ENCODE measurements at regions not wholly inside any gene's neighbourhood (a gene's known extent, or its start where the extent isn't known, plus 50 kb on each side); places are given as distances from the start of the nearest gene placed in this dataset.

DNA sequence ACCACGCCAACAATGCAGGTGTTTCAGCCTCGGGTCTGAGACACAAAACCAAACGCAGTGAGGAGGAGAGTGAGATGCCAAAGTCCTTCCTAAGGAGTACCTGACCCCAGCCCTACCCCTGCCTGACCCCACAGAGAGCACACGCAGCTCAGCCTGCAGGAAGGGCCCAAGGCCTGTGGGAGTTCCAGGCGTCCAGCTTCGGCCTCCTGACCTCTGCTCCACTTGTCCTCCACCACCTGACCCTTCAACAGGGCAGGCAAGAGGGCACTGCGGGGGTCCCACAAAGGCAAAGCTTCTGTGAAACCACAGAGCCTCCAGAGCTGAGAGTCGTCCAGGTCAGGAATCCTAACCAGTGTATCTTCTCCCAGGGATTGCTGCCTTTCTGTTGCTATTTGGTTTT, 122.0 kb upstream of the PPP2R2D start:
- H3K4me3 ChIP-seq (ENCODE audit: low read depth, low read length): no peak overlapping the region
- no peaks in the 10 kb centered on the region for H3K36me3 ChIP-seq (ENCODE audit: control insufficient read depth, insufficient read depth, low read length)
- FAIRE-seq (no peak), DNase-seq (ENCODE audit: low read depth) (no peak)
- TF ChIP-seq, protein P1, sequence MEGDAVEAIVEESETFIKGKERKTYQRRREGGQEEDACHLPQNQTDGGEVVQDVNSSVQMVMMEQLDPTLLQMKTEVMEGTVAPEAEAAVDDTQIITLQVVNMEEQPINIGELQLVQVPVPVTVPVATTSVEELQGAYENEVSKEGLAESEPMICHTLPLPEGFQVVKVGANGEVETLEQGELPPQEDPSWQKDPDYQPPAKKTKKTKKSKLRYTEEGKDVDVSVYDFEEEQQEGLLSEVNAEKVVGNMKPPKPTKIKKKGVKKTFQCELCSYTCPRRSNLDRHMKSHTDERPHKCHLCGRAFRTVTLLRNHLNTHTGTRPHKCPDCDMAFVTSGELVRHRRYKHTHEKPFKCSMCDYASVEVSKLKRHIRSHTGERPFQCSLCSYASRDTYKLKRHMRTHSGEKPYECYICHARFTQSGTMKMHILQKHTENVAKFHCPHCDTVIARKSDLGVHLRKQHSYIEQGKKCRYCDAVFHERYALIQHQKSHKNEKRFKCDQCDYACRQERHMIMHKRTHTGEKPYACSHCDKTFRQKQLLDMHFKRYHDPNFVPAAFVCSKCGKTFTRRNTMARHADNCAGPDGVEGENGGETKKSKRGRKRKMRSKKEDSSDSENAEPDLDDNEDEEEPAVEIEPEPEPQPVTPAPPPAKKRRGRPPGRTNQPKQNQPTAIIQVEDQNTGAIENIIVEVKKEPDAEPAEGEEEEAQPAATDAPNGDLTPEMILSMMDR (IDR thresholded peaks at IDR 0.05; ENCODE audit: insufficient read depth, low read length, severe bottlenecking): no peak
- no peaks in the 10 kb centered on the region for H3K27me3 ChIP-seq (ENCODE audit: control insufficient read depth, insufficient read depth, low read length)

- no peaks in the 10 kb centered on the region for H3K36me3 ChIP-seq (ENCODE audit: control insufficient read depth, insufficient read depth, low read length)
- TF ChIP-seq, protein P1 (IDR thresholded peaks at IDR 0.05; ENCODE audit: insufficient read depth, low read length, severe bottlenecking): no peak
- DNase-seq (ENCODE audit: low read depth) (no peak), FAIRE-seq (no peak)
- H3K27me3 ChIP-seq (ENCODE audit: control insufficient read depth, insufficient read depth, low read length): no peaks in the 10 kb centered on the region
- H3K4me3 ChIP-seq (ENCODE audit: low read depth, low read length): no peak overlapping the region
Observed at GRCh38 chr10:131779661-131780394, 121.0 kb upstream of the PPP2R2D start.

DNA sequence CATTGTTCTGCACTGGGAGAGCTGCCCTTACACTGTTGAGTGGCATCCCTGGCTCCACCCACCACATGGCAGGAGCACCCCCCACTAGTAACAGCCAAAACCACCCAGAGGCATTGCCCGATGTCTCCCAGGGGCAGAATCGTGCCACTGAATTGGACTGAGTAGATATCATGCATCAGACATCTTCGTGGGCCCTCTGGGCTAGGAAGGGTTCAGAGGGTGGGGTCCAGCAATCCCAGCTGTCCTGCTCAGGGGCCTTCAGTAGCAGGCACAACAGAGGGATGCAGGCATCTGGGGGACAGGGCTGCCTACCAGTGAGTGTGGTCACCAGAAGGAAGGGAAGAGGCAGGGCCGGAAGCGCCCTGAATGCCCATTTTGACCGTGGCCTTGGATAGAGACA, 119.7 kb upstream of the PPP2R2D start:
- DNase-seq (ENCODE audit: low read depth) (no peak), FAIRE-seq (no peak)
- TF ChIP-seq, protein P1 (IDR thresholded peaks at IDR 0.05; ENCODE audit: insufficient read depth, low read length, severe bottlenecking): no peak
- H3K4me3 ChIP-seq (ENCODE audit: low read depth, low read length): no peak overlapping the region
- H3K36me3 ChIP-seq (ENCODE audit: control insufficient read depth, insufficient read depth, low read length): no peaks in the 10 kb centered on the region
- no peaks in the 10 kb centered on the region for H3K27me3 ChIP-seq (ENCODE audit: control insufficient read depth, insufficient read depth, low read length)

- TF ChIP-seq, protein P1 (IDR thresholded peaks at IDR 0.05; ENCODE audit: insufficient read depth, low read length, severe bottlenecking): no peak
- Histone ChIP-seq H3K36me3 (ENCODE audit: control insufficient read depth, insufficient read depth, low read length) (no peaks in the 10 kb centered on the region), H3K27me3 (ENCODE audit: control insufficient read depth, insufficient read depth, low read length) (no peaks in the 10 kb centered on the region), H3K4me3 (ENCODE audit: low read depth, low read length) (no peak overlapping the region)
- FAIRE-seq: no peak
- no peak for DNase-seq (ENCODE audit: low read depth)
Observed at GRCh38 chr10:131781791-131782190, 119.0 kb upstream of the PPP2R2D start.

- TF ChIP-seq, protein P1 (IDR thresholded peaks at IDR 0.05; ENCODE audit: insufficient read depth, low read length, severe bottlenecking): no peak
- DNase-seq (ENCODE audit: low read depth): no peak
- no peak for FAIRE-seq
Observed at GRCh38 chr10:131784363-131785120, 116.3 kb upstream of the PPP2R2D start.

More at GRCh38 chr10:131784363-131785120, 116.3 kb upstream of the PPP2R2D start:
- H3K27me3 ChIP-seq (ENCODE audit: control insufficient read depth, insufficient read depth, low read length): no peaks in the 10 kb centered on the region
- no peak overlapping the region for H3K4me3 ChIP-seq (ENCODE audit: low read depth, low read length)
- H3K36me3 ChIP-seq (ENCODE audit: control insufficient read depth, insufficient read depth, low read length): no peaks in the 10 kb centered on the region

Data from bronchial epithelial cell (primary cell).